LNCAP (cell line): ENCODE measurements at regions not wholly inside any gene's neighbourhood (a gene's known extent, or its start where the extent isn't known, plus 50 kb on each side); places are given as distances from the start of the nearest gene placed in this dataset.

Experiments
- CTCF ChIP-seq: fragments of 450-650 bp; IDR thresholded peaks from 2 replicates; pipeline ENCODE4 v1.5.1; 2017; ENCODE audit warnings: mild to moderate bottlenecking

- no peak for TF ChIP-seq CTCF
Observed at GRCh38 chr1:221921936-221922335, 180.0 kb upstream of the DUSP10 start.

- TF ChIP-seq CTCF: no peak
Observed at GRCh38 chr1:221919743-221920142, 177.9 kb upstream of the DUSP10 start.

- TF ChIP-seq CTCF: no peak
Observed at GRCh38 chr1:221919341-221919740, 177.5 kb upstream of the DUSP10 start.

- no peak for TF ChIP-seq CTCF
Observed at GRCh38 chr1:221916176-221916575, 174.3 kb upstream of the DUSP10 start.

- TF ChIP-seq CTCF: no peak
Observed at GRCh38 chr1:221915764-221916163, 173.9 kb upstream of the DUSP10 start.

GRCh38 chr1:221913351-221913892 is 171.5 kb upstream of the DUSP10 start:
- no peak for TF ChIP-seq CTCF

- TF ChIP-seq CTCF: no peak
Observed at GRCh38 chr1:221912230-221912629, 170.3 kb upstream of the DUSP10 start.

- no peak for TF ChIP-seq CTCF
Observed at GRCh38 chr1:221911714-221912113, 169.8 kb upstream of the DUSP10 start.
